H7 (cell line): ENCODE measurements at regions not wholly inside any gene's neighbourhood (a gene's known extent, or its start where the extent isn't known, plus 50 kb on each side); places are given as distances from the start of the nearest gene placed in this dataset.
A peak's percentile ranks its signal among the peaks of the same experiment; 100 is the strongest.

Experiments
- DNase-seq: peaks from one replicate; pipeline ENCODE4 v3.0.0; 2012
- H3K27me3 ChIP-seq: 2 replicates; pipeline ENCODE4 v1.6.0; 2011; ENCODE audit warnings: mild to moderate bottlenecking, low read length; ENCODE audit not compliant: control insufficient read depth, insufficient read depth
- H3K36me3 ChIP-seq: replicated peaks from 2 replicates; pipeline ENCODE4 v1.5.1; 2011; ENCODE audit warnings: low read length; ENCODE audit not compliant: control insufficient read depth, insufficient read depth
- H3K4me3 ChIP-seq: 2 replicates; pipeline ENCODE4 v1.5.1; 2011; ENCODE audit warnings: low read depth, mild to moderate bottlenecking, control low read depth, low read length, moderate library complexity; ENCODE audit not compliant: insufficient read depth

DNA sequence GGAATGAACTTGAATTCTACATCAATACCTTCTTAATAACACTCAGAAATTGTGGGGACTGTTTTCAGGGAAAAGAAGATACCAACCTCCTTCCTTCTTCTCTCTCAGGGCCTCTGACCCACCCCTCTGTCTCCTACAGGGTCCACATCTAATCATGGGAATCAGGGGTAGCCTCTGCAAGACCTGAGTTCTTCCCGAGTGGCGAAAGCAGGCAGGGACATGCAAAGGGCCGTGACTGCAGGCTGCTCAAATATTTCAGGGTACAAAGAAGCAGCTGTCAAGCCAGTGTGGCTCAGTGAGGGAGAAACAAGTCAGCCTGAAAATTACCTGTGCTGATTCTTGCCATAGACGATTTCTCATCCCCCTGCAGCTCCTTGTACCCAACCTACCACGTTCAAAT lies 123.1 kb upstream of the PARP11 start:
- Histone ChIP-seq H3K36me3 (no peaks in the 10 kb centered on the region), H3K4me3 (no peak overlapping the region), H3K27me3 (no peaks in the 10 kb centered on the region; the same call in 1 of the 2 replicates)
- peak; percentile 22 for DNase-seq

DNA sequence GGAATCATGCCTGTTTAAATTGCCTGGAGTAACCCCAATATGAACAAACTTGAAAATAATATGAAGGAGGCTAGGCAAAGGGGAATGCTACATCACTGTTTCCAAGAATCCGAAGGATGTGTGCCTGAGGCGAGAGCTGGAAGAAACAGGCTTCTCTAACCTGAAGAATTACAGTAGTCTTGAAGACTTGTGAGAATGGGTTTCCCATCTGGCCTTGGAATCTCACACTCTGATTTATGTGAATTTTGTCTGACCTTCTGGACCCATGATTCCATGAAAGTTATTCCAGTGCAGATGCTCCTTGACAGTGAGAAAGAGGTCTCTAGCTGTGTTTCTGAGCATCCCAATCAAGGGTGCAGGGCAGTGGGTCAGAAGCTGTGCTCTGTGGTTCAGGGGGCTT lies 122.1 kb upstream of the PARP11 start:
- no peaks in the 10 kb centered on the region for H3K36me3 ChIP-seq
- no peak for DNase-seq
- no peaks in the 10 kb centered on the region; the same call in 1 of the 2 replicates for H3K27me3 ChIP-seq
- H3K4me3 ChIP-seq, result no peak overlapping the region

DNA sequence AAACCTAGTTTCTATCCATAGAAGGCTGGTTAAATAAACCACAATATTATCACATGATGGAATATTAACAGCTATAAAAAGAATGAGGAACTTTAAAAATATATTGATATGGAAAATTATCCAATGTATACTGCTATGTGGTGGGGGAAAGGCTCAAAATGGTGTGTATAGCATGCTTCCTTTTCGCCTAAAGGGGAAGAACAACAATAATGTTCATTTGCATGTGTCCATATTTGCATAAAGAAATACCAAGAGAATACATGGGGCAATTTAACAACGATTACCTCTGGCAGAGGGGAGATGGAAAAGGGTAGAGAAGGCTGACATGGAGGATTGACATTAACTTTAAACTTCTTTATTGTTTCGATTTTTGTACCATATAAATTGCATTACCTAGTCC lies 121.3 kb upstream of the PARP11 start:
- H3K27me3 ChIP-seq, result no peaks in the 10 kb centered on the region; the same call in 1 of the 2 replicates

GRCh38 chr12:3992945-3993344 lies 119.7 kb upstream of the PARP11 start:
- no peaks in the 10 kb centered on the region; the same call in 1 of the 2 replicates for H3K27me3 ChIP-seq
- no peaks in the 10 kb centered on the region for H3K36me3 ChIP-seq
- H3K4me3 ChIP-seq, result no peak overlapping the region
- DNase-seq, result no peak

More for the DNA sequence above, 121.3 kb upstream of the PARP11 start:
- Histone ChIP-seq H3K36me3 (no peaks in the 10 kb centered on the region), H3K4me3 (no peak overlapping the region)
- DNase-seq, result no peak

DNA sequence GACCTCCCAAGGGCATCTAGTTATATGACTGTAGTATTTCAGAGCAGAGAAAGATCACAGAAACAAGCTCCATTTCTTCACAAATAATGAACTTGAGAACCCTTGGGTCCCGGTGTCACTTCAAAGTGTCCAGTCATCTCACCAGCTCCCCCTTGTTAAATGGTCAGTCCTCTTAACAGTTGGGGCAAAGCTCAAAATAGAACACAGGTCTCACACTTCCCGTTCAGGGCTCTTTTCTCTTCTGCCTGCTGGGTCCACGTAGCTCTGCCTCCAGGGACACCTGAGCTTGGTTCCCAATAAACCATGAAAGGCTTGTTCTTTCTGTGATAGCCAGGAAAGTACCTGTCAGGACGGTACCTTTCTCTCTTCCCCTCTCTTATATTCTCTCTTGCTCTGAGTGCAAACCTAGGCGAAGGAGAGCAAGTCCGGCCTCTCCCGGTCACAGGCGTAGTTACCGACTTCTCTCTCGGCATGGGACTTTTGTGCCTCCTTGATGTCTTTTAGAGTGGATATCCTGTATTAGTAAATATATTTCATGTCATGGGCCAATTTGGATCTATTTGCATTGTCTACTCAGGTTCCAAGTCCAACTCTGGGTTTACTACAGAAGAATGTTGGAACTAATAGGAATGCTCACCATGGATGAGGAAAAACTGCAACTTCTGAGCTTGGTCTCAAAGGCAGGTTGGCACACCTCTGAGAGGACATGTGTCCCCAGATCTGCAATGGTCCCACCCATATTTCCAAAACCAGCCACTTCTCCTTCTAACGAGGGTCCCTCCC lies 118.8 kb upstream of the PARP11 start:
- no peaks in the 10 kb centered on the region; the same call in 1 of the 2 replicates for H3K27me3 ChIP-seq
- no peak overlapping the region for H3K4me3 ChIP-seq
- no peaks in the 10 kb centered on the region for H3K36me3 ChIP-seq
- no peak for DNase-seq

DNA sequence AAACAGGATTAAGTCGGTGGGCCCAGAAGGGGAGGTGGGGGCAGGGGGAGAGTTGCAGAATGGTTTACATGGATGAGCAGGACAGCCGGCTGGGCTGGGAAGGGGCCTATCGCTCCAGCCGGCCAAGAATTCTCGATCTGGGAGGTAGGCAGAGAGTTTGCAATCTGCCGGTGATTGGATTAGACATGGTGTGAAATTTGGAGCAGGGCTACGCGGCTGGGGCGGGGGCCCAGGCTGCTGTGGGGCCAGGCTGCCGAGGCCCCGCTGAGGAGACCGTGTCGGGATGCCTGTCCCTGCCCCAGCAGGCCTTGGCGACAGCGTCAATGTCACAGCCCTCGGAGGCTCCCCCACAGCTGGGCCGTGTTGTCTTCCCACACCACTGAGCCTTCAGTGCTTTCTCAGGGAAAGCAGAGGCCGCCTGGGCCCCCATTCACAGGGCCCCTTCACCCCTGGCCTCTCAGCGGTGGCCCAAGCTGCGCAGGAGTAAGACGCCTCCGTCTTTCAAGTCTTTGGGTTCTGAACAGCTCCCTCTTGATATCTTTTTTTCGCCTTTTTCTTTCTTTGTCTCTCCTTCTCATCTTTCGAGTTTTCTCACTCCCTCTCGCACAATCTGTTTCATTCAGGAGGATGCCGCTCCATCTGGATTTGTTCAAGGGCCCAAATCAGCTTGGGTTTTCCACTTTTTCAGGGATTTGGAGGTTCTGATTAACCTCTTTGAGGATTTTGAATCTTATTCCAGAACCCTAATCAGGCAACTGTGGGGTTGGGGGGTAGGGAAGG lies 117.5 kb upstream of the PARP11 start:
- peak; percentile 35 for DNase-seq
- Histone ChIP-seq H3K4me3 (no peak overlapping the region), H3K27me3 (no peaks in the 10 kb centered on the region), H3K36me3 (no peaks in the 10 kb centered on the region)

DNA sequence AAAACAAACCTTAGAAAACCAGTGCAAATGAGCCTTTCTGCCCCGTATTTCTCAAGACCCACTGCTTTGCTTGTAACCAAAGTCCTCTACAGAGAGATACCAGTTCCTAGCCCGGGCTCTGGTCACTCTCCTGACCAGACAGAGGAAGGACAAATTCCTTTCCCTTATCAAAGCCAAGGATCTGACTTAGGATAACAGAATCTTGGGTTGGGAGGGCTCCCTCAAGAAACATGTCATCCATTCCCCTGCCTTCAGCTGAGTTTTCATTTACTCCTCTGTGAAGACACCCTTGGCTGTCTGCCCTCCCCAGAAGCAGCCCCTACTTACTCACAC lies 116.0 kb upstream of the PARP11 start:
- no peak for DNase-seq
- H3K4me3 ChIP-seq, result no peak overlapping the region
- no peaks in the 10 kb centered on the region for H3K27me3 ChIP-seq
- no peaks in the 10 kb centered on the region for H3K36me3 ChIP-seq

- DNase-seq, result no peak
- Histone ChIP-seq H3K27me3 (no peaks in the 10 kb centered on the region), H3K4me3 (no peak overlapping the region), H3K36me3 (no peaks in the 10 kb centered on the region)
Measured at GRCh38 chr12:3988519-3989217, 115.5 kb upstream of the PARP11 start.

- H3K36me3 ChIP-seq, result no peaks in the 10 kb centered on the region
- no peaks in the 10 kb centered on the region for H3K27me3 ChIP-seq
- H3K4me3 ChIP-seq, result no peak overlapping the region
- DNase-seq, result no peak
Measured at GRCh38 chr12:3987571-3987970, 114.4 kb upstream of the PARP11 start.

DNA sequence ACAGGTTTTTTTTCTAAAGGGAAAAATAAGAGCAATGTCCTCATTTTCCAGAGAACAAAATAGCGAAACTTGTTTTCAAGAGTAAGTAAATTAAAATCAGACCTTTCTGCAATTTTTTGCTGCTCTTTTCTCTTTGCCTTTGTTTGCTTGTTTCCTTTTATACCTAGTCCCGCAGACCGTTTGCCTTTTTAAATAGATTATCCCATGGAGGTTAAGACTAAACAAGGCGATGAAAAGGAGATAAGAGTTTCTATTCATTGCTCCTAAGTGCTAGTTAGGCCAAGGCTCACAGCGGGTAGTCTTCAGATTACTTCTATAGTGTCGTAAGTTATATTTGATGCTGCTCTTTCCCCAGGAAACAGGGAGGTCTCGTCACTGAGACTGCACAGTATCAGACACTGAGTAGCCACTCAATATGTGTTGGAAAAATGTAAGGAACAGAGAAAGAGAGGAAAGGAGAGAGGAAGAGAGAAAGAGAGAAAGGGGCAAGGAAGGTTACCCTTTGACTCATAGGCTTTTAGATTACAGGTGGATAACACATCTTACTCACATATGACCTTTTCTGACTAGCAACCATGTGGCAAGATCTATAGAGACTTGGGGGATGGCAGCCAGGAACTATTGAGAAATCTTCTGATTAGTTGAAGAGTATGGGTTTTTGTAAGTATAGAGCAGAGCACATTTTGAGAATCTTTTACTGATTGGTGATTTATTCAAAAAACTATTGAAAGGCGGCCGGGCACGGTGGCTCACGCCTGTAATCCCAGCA lies 107.5 kb upstream of the PARP11 start:
- H3K27me3 ChIP-seq, result no peaks in the 10 kb centered on the region
- no peak overlapping the region for H3K4me3 ChIP-seq
- DNase-seq, result no peak
- no peaks in the 10 kb centered on the region for H3K36me3 ChIP-seq

GRCh38 chr12:3977621-3978020 lies 104.4 kb upstream of the PARP11 start:
- DNase-seq, result no peak
- Histone ChIP-seq H3K4me3 (no peak overlapping the region), H3K36me3 (no peaks in the 10 kb centered on the region), H3K27me3 (no peaks in the 10 kb centered on the region)

DNA sequence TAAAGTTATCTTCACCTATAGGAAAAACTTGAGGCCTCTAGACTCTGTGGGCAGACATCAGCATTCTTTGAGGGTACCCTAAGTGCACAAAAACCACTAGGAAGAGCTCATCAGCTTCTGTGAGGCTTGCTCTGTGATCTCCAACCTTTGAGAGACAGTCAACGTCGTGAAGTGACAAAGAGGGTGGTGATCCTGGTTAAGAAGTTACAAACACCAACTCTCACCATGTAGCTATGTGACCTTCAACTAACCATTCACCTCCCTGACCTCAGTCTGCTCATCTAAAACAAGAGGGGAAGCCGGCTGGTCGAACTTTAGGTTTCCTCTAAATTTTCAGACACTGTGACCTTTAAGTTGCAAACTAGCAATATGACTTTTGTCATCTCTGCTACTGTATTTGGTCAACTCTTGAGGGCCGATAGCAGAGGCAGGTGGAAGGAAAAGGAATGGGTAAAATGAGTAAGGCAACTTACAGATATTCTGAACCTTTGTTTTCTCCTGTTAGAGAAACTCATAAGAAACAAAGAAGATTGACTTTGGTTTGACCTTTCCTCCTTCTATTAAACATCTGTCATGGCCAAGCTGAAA lies 103.2 kb upstream of the PARP11 start:
- Histone ChIP-seq H3K4me3 (no peak overlapping the region), H3K36me3 (no peaks in the 10 kb centered on the region), H3K27me3 (no peaks in the 10 kb centered on the region)
- no peak for DNase-seq

GRCh38 chr12:3975652-3976051 lies 102.5 kb upstream of the PARP11 start:
- Histone ChIP-seq H3K27me3 (no peaks in the 10 kb centered on the region), H3K4me3 (no peak overlapping the region), H3K36me3 (no peaks in the 10 kb centered on the region)
- no peak for DNase-seq

DNA sequence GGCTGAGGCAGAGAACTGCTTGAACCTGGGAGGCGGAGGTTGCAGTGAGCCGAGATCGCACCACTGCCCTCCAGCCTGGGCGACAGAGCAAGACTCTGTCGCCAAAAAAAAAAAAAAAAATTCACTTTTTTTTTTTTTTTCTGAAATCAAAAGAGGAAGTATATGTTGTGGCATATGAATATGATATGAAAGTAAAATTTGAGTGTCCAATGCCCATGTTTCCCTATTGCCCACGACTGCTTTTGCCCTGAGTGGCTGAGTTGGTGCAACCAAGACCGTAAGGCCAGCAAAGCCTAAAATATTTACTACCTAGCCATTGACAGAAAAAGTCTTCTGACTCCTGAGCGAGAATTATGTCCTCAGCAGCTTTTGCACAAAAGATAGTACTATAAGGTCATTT lies 101.7 kb upstream of the PARP11 start:
- Histone ChIP-seq H3K4me3 (no peak overlapping the region), H3K36me3 (no peaks in the 10 kb centered on the region)
- DNase-seq, result no peak

More for the DNA sequence above, 101.7 kb upstream of the PARP11 start:
- no peaks in the 10 kb centered on the region for H3K27me3 ChIP-seq
